HG03045 (cell line): ENCODE measurements at regions not wholly inside any gene's neighbourhood (a gene's known extent, or its start where the extent isn't known, plus 50 kb on each side); places are given as distances from the start of the nearest gene placed in this dataset.

ENCODE experiments used
- ATAC-seq: cut with Tn5 transposase; IDR thresholded peaks from one replicate; pipeline ENCODE4 v1.9.1; 2021; ENCODE audit warnings: mild to moderate bottlenecking, moderate library complexity; ENCODE audit not compliant: unreplicated experiment

GRCh38 chr21:28754127-28754611 lies 238.5 kb downstream of the LTN1 start:
- ATAC-seq, result no peak

DNA sequence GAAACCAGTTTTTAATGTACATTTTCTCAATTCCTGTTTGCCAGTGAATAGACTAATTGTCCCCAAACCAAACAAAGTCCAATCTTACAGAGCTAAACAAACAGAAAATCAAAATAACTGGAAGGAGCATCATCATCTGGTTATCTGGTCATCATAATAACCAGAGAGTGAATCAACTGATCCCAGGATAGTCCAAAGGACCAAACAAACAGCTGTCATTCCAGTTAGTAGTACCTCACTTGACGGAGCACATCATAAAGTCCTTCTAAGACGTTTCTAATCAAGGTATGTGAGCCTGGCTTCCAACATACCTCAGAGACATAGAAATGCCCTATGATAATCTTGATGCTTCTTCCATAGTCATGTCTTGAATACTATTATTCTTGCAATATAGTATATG lies 240.5 kb downstream of the LTN1 start:
- ATAC-seq, result no peak

GRCh38 chr21:28751176-28751575 lies 241.5 kb downstream of the LTN1 start:
- no peak for ATAC-seq

- ATAC-seq, result no peak
These were observed 242.1 kb downstream of the LTN1 start for GRCh38 chr21:28750565-28750964.

DNA sequence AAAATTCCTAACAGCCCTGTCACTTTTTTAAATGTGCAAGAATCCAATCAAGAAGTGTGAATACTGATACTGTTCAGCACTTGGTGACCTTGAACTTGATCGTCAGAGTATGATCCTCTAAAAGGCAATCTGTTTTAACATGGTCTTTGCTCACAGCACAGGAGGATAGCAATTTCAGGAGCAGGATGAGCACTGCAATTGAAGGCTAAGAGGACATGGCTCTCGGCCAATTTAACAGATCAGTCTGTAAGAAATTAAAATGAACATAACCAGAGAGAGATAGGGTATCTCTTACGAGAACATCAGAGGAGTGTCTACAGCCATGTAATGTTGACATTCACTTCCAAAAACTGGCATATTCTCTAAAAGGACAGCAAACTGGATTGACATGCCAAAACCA lies 243.1 kb downstream of the LTN1 start:
- ATAC-seq, result no peak

GRCh38 chr21:28747464-28747863 lies 245.2 kb downstream of the LTN1 start:
- ATAC-seq, result no peak

- ATAC-seq, result no peak
These were observed 246.5 kb downstream of the LTN1 start for GRCh38 chr21:28746166-28746565.

- peak; percentile 89 for ATAC-seq
These were observed 247.3 kb downstream of the LTN1 start for GRCh38 chr21:28745131-28746016.

GRCh38 chr21:28743723-28744122 lies 249.0 kb downstream of the LTN1 start:
- ATAC-seq, result no peak

- no peak for ATAC-seq
These were observed 250.2 kb downstream of the LTN1 start for GRCh38 chr21:28742527-28742926.

DNA sequence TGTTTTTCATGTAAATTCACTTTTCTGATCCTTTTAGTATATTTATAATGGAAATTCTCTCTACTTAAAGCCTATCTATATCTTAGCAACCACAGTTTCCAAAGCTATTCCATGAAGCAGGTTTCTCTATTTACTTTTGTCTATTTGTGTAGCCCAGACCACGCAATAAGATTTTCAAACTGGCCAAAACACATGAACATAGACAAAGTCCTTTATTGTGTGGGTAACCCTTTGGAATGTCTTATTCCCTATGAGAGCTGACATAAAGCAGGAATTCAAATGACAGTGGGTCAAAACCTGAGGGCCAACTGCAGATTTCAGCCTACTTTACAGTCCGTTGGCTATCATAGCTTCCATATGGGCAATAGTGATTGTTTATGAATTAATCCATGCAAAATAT lies 252.6 kb downstream of the LTN1 start:
- no peak for ATAC-seq

- ATAC-seq, result no peak
These were observed 253.8 kb downstream of the LTN1 start for GRCh38 chr21:28738882-28739281.

DNA sequence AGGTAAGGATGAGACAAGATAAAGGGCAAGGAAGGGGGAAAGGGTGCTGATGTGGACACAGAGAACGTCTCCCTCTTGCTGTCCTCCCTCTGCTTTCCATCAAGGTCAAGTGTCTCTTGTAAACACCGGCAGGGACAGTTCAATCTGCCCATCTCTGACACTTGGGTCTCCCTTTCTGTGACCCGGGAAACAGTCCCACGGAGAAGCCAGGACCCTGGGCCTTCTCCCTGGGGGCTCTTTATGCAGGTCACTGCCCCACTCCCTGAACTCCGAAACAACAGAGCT lies 254.3 kb downstream of the LTN1 start:
- no peak for ATAC-seq

DNA sequence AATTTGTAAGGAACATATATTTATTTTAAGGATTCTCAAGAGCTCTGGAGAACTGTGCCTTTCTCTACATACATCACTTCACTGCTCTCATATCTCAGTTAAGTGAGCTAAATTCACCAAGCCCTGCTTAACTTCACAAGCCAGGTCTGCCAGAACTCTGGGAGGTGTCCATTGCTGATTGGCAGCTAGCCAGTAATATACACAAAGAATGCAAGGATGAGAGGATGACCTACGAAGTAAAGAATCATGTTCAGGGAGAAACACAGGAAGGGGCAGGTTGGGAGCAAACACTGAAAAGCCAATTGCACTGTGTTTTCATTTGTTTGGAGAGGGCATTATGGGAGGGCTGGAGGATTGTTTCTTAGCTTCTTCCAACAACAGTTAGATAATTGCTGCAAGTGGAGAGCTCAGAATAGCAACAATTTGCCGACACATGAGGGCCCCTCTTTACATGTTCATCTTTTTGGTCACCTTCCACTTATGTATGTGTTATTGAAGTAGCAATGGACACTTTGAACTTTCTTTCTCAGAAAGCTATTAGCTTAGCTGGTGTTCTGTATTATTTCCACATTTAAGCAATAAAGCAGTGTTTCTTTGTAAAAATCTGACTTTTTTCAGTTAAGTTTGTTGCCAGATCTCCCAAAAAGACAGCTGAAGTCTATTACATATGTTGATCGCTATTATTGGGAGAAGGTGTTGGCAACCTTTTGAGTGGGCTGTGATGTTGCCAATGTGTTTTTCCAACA lies 254.8 kb downstream of the LTN1 start:
- ATAC-seq, result no peak

- no peak for ATAC-seq
These were observed 258.0 kb downstream of the LTN1 start for GRCh38 chr21:28734522-28735175.

- no peak for ATAC-seq
These were observed 260.9 kb downstream of the LTN1 start for GRCh38 chr21:28731700-28732321.

DNA sequence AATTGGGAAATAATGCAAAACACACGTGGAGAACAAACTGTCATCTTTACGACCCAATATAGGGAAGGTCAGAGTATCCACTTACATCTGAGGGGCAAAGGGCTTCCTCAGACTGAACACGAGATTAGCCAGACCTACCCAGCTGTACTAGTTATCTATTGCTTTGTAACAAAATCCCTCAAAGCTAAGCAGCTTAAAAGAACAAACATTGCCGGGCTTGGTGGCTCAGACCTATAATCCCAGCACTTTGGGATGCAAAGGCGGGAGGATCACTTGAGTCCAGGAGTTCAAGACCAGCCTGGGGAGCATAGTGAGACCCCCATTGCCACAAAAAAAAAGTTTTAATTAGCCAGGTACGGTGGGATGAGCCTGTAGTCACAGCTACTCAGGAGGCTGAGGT lies 262.8 kb downstream of the LTN1 start:
- no peak for ATAC-seq

- no peak for ATAC-seq
These were observed 264.9 kb downstream of the LTN1 start for GRCh38 chr21:28727809-28728208.

- ATAC-seq, result no peak
These were observed 267.3 kb downstream of the LTN1 start for GRCh38 chr21:28725396-28725795.

DNA sequence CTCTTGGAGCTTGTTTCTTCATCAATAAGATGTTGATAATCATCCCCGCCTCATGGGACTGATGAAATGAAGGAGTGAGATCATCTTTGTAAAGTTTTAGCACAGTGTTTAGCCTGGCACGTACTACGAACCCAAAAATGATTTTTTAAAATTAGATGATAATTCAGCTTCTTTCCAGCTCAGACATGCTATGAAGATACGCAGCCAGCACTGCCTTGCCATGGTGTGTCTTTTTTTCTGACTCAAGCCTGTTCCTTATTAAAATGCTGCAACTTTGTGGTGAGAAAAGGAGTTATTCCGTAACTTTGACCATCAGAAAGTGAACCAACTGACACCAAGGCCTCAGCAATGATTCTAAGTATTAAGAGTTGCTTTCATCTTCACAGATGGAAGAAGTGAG lies 269.0 kb downstream of the LTN1 start:
- no peak for ATAC-seq

- ATAC-seq, result no peak
These were observed 273.0 kb downstream of the LTN1 start for GRCh38 chr21:28719723-28720122.
